ENCODE measurements at regions not wholly inside any gene's neighbourhood (a gene's known extent, or its start where the extent isn't known, plus 50 kb on each side); places are given as distances from the start of the nearest gene placed in this dataset.

- H3K27me3 Mint-ChIP-seq: no peaks in the 10 kb centered on the region
- H3K4me3 Mint-ChIP-seq: no peak overlapping the region
- no peaks in the 10 kb centered on the region for H3K4me1 Mint-ChIP-seq (ENCODE audit: low read depth)
- no peak overlapping the region for H3K27ac Mint-ChIP-seq
- no peaks in the 10 kb centered on the region for H3K36me3 Mint-ChIP-seq (ENCODE audit: low read depth)
- no peaks in the 10 kb centered on the region for H3K9me3 Mint-ChIP-seq
These were observed 836.1 kb upstream of the FANCL start for GRCh38 chr2:59077026-59077725.

GRCh38 chr2:59076079-59076619 is 835.0 kb upstream of the FANCL start:
- Mint-ChIP-seq H3K4me3 (no peak overlapping the region), H3K9me3 (peaks cover 3% of the 10 kb centered on the region), H3K27me3 (no peaks in the 10 kb centered on the region), H3K4me1 (ENCODE audit: low read depth) (no peaks in the 10 kb centered on the region), H3K36me3 (ENCODE audit: low read depth) (no peaks in the 10 kb centered on the region), H3K27ac (no peak overlapping the region)

- Mint-ChIP-seq H3K27me3 (no peaks in the 10 kb centered on the region), H3K36me3 (ENCODE audit: low read depth) (no peaks in the 10 kb centered on the region), H3K4me1 (ENCODE audit: low read depth) (no peaks in the 10 kb centered on the region), H3K4me3 (no peak overlapping the region), H3K9me3 (peaks cover 7% of the 10 kb centered on the region), H3K27ac (no peak overlapping the region)
These were observed 832.9 kb upstream of the FANCL start for GRCh38 chr2:59074071-59074470.

- Mint-ChIP-seq H3K4me3 (no peak overlapping the region), H3K4me1 (ENCODE audit: low read depth) (no peaks in the 10 kb centered on the region), H3K27ac (no peak overlapping the region), H3K36me3 (ENCODE audit: low read depth) (no peaks in the 10 kb centered on the region), H3K9me3 (peaks cover 7% of the 10 kb centered on the region), H3K27me3 (no peaks in the 10 kb centered on the region)
These were observed 832.2 kb upstream of the FANCL start for GRCh38 chr2:59073286-59073685.

GRCh38 chr2:59068255-59068654 is 827.1 kb upstream of the FANCL start:
- Mint-ChIP-seq H3K4me1 (ENCODE audit: low read depth) (no peaks in the 10 kb centered on the region), H3K9me3 (peaks cover 11% of the 10 kb centered on the region), H3K4me3 (no peak overlapping the region), H3K27me3 (no peaks in the 10 kb centered on the region), H3K36me3 (ENCODE audit: low read depth) (no peaks in the 10 kb centered on the region), H3K27ac (no peak overlapping the region)

- Mint-ChIP-seq H3K36me3 (ENCODE audit: low read depth) (no peaks in the 10 kb centered on the region), H3K27me3 (peaks cover 3% of the 10 kb centered on the region), H3K4me1 (ENCODE audit: low read depth) (no peaks in the 10 kb centered on the region), H3K4me3 (no peak overlapping the region), H3K9me3 (peaks cover 11% of the 10 kb centered on the region), H3K27ac (no peak overlapping the region)
These were observed 825.8 kb upstream of the FANCL start for GRCh38 chr2:59066787-59067399.

GRCh38 chr2:59047373-59047995 is 806.4 kb upstream of the FANCL start:
- Mint-ChIP-seq H3K9me3 (no peaks in the 10 kb centered on the region), H3K4me1 (ENCODE audit: low read depth) (no peaks in the 10 kb centered on the region)

GRCh38 chr2:59046401-59047372 is 805.6 kb upstream of the FANCL start:
- Mint-ChIP-seq H3K27ac (no peak overlapping the region), H3K36me3 (ENCODE audit: low read depth) (no peaks in the 10 kb centered on the region), H3K4me3 (no peak overlapping the region), H3K4me1 (ENCODE audit: low read depth) (no peaks in the 10 kb centered on the region), H3K27me3 (no peaks in the 10 kb centered on the region), H3K9me3 (no peaks in the 10 kb centered on the region)

More at GRCh38 chr2:59047373-59047995, 806.4 kb upstream of the FANCL start:
- Mint-ChIP-seq H3K27me3 (no peaks in the 10 kb centered on the region), H3K27ac (no peak overlapping the region), H3K36me3 (ENCODE audit: low read depth) (no peaks in the 10 kb centered on the region), H3K4me3 (no peak overlapping the region)

GRCh38 chr2:59044736-59045135 is 803.6 kb upstream of the FANCL start:
- Mint-ChIP-seq H3K27me3 (no peaks in the 10 kb centered on the region), H3K9me3 (no peaks in the 10 kb centered on the region), H3K27ac (no peak overlapping the region), H3K4me1 (ENCODE audit: low read depth) (no peaks in the 10 kb centered on the region), H3K36me3 (ENCODE audit: low read depth) (no peaks in the 10 kb centered on the region), H3K4me3 (no peak overlapping the region)

GRCh38 chr2:59041139-59041538 is 800.0 kb upstream of the FANCL start:
- H3K27me3 Mint-ChIP-seq: no peaks in the 10 kb centered on the region
- no peaks in the 10 kb centered on the region for H3K36me3 Mint-ChIP-seq (ENCODE audit: low read depth)
- no peak overlapping the region for H3K27ac Mint-ChIP-seq
- H3K4me3 Mint-ChIP-seq: no peak overlapping the region
- H3K4me1 Mint-ChIP-seq (ENCODE audit: low read depth): no peaks in the 10 kb centered on the region
- peaks cover 4% of the 10 kb centered on the region for H3K9me3 Mint-ChIP-seq

GRCh38 chr2:59034837-59035236 is 793.7 kb upstream of the FANCL start:
- Mint-ChIP-seq H3K36me3 (ENCODE audit: low read depth) (no peaks in the 10 kb centered on the region), H3K4me3 (no peak overlapping the region), H3K27me3 (no peaks in the 10 kb centered on the region), H3K9me3 (peaks cover 4% of the 10 kb centered on the region), H3K27ac (no peak overlapping the region), H3K4me1 (ENCODE audit: low read depth) (no peaks in the 10 kb centered on the region)

- H3K9me3 Mint-ChIP-seq: peaks cover 4% of the 10 kb centered on the region
- no peaks in the 10 kb centered on the region for H3K27me3 Mint-ChIP-seq
- no peak overlapping the region for H3K4me3 Mint-ChIP-seq
- H3K4me1 Mint-ChIP-seq (ENCODE audit: low read depth): no peaks in the 10 kb centered on the region
- H3K27ac Mint-ChIP-seq: no peak overlapping the region
- no peaks in the 10 kb centered on the region for H3K36me3 Mint-ChIP-seq (ENCODE audit: low read depth)
These were observed 793.0 kb upstream of the FANCL start for GRCh38 chr2:59034106-59034505.

GRCh38 chr2:59033661-59034060 is 792.5 kb upstream of the FANCL start:
- Mint-ChIP-seq H3K4me3 (no peak overlapping the region), H3K27ac (no peak overlapping the region), H3K36me3 (ENCODE audit: low read depth) (no peaks in the 10 kb centered on the region), H3K9me3 (peaks cover 4% of the 10 kb centered on the region), H3K4me1 (ENCODE audit: low read depth) (no peaks in the 10 kb centered on the region), H3K27me3 (no peaks in the 10 kb centered on the region)

GRCh38 chr2:59032499-59032898 is 791.4 kb upstream of the FANCL start:
- H3K27ac Mint-ChIP-seq: no peak overlapping the region
- H3K36me3 Mint-ChIP-seq (ENCODE audit: low read depth): no peaks in the 10 kb centered on the region
- no peak overlapping the region for H3K4me3 Mint-ChIP-seq
- no peaks in the 10 kb centered on the region for H3K27me3 Mint-ChIP-seq
- peaks cover 1% of the 10 kb centered on the region for H3K9me3 Mint-ChIP-seq
- H3K4me1 Mint-ChIP-seq (ENCODE audit: low read depth): no peaks in the 10 kb centered on the region
